GM10248 (cell line): ENCODE measurements at regions not wholly inside any gene's neighbourhood (a gene's known extent, or its start where the extent isn't known, plus 50 kb on each side); places are given as distances from the start of the nearest gene placed in this dataset.

Experiments
- CTCF ChIA-PET: fragments of 300-600 bp; sonication (Branson Sonifier 250); formaldehyde crosslinking; extraction: SDS; loops from one replicate; lab custom pipeline; 2021; ENCODE audit warnings: antibody characterized with exemption; lab: Yijun Ruan, JAX
- POLR2A ChIA-PET: fragments of 350-650 bp; sonication (Branson Sonifier 250); formaldehyde crosslinking; extraction: SDS; loops from one replicate; lab custom pipeline; 2020; ENCODE audit warnings: antibody characterized with exemption; lab: Yijun Ruan, JAX
- DNase-seq: peaks from one replicate; pipeline ENCODE4 v3.0.0; 2012; ENCODE audit errors: extremely low spot score
- CTCF ChIP-seq: IDR thresholded peaks from 2 replicates; pipeline ENCODE4 v1.5.1; 2012; ENCODE audit warnings: mild to moderate bottlenecking, low read depth; ENCODE audit errors: extremely low read depth, missing control alignments, control extremely low read depth

GRCh38 chr10:120990831-120991230, 139.7 kb downstream of the WDR11 start:
- DNase-seq, result no peak
- TF ChIP-seq CTCF, result no peak
- POLR2A ChIA-PET, result no interaction called here
- CTCF ChIA-PET, result no interaction called here

GRCh38 chr10:120993089-120993488, 141.9 kb downstream of the WDR11 start:
- ChIA-PET POLR2A (no interaction called here), CTCF (interaction anchor here (1.4 kb wide), 1 partner anchor 44 kb away, joined by 3 read pairs; no protein-coding TSS in a partner anchor)
- no peak for DNase-seq
- TF ChIP-seq CTCF, result no peak

- no peak for TF ChIP-seq CTCF
- no peak for DNase-seq
- POLR2A ChIA-PET, result no interaction called here
- CTCF ChIA-PET, result interaction anchor here (1.4 kb wide), 1 partner anchor 47 kb away, joined by 3 read pairs; no protein-coding TSS in a partner anchor
Measured at GRCh38 chr10:120995768-120996167, 144.6 kb downstream of the WDR11 start.

- ChIA-PET POLR2A (no interaction called here), CTCF (interaction anchor here (1.4 kb wide), 1 partner anchor 48 kb away, joined by 3 read pairs; no protein-coding TSS in a partner anchor)
- no peak for TF ChIP-seq CTCF
- DNase-seq, result no peak
Measured at GRCh38 chr10:120996456-120997034, 145.4 kb downstream of the WDR11 start.

- ChIA-PET POLR2A (no interaction called here), CTCF (interaction anchor here (1.2 kb wide), 1 partner anchor 19 kb away, joined by 3 read pairs; no protein-coding TSS in a partner anchor)
- no peak for DNase-seq
- TF ChIP-seq CTCF, result no peak
Measured at GRCh38 chr10:120997313-120997712, 146.2 kb downstream of the WDR11 start.

- POLR2A ChIA-PET, result no interaction called here
Measured at GRCh38 chr10:120997756-120998155, 146.6 kb downstream of the WDR11 start.

More at GRCh38 chr10:120997756-120998155, 146.6 kb downstream of the WDR11 start:
- TF ChIP-seq CTCF, result no peak
- DNase-seq, result no peak
- CTCF ChIA-PET, result interaction anchor here (0.8 to 1.2 kb wide), 2 partner anchors 9 to 19 kb away, joined by 3 read pairs; no protein-coding TSS in a partner anchor
